Type B pancreatic cell (in vitro differentiated cells): ENCODE measurements at regions not wholly inside any gene's neighbourhood (a gene's known extent, or its start where the extent isn't known, plus 50 kb on each side); places are given as distances from the start of the nearest gene placed in this dataset.

Experiments used
- DNase-seq: peaks from one replicate; pipeline ENCODE4 v3.0.0; 2021; ENCODE audit warnings: mixed read lengths; ENCODE audit not compliant: unreplicated experiment; ENCODE audit errors: extremely low spot score
- H3K27ac Mint-ChIP-seq: 2 replicates; pipeline ENCODE4 v1.8.0; 2021; ENCODE audit warnings: mild to moderate bottlenecking, mixed read lengths
- H3K27me3 Mint-ChIP-seq: 2 replicates; pipeline ENCODE4 v1.8.0; 2021; ENCODE audit warnings: mixed read lengths
- H3K36me3 Mint-ChIP-seq: 2 replicates; pipeline ENCODE4 v1.8.0; 2021; ENCODE audit warnings: mixed read lengths
- H3K4me1 Mint-ChIP-seq: one replicate; pipeline ENCODE4 v1.8.0; 2021; ENCODE audit warnings: mixed read lengths; ENCODE audit not compliant: unreplicated experiment
- H3K4me3 Mint-ChIP-seq: 2 replicates; pipeline ENCODE4 v1.8.0; 2021; ENCODE audit warnings: mild to moderate bottlenecking, mixed read lengths
- H3K9me3 Mint-ChIP-seq: 2 replicates; pipeline ENCODE4 v1.8.0; 2021; ENCODE audit warnings: mixed read lengths
- CTCF ChIP-seq: fragments of 200-600 bp; sonication (generic); conservative IDR thresholded peaks from 2 replicates; pipeline ENCODE4 v1.5.0; 2021; ENCODE audit warnings: antibody characterized with exemption, mild to moderate bottlenecking

- H3K9me3 Mint-ChIP-seq: no peaks in the 10 kb centered on the region
- no peak for DNase-seq
- no peaks in the 10 kb centered on the region for H3K36me3 Mint-ChIP-seq
- peaks cover 5% of the 10 kb centered on the region for H3K27me3 Mint-ChIP-seq
- H3K27ac Mint-ChIP-seq: no peak overlapping the region
- no peak for TF ChIP-seq CTCF
- no peak overlapping the region for H3K4me3 Mint-ChIP-seq
- no peaks in the 10 kb centered on the region for H3K4me1 Mint-ChIP-seq
Measured at GRCh38 chr4:22874334-22874912, 181.7 kb downstream of the GBA3 start.

GRCh38 chr4:22873899-22874298, 181.2 kb downstream of the GBA3 start:
- H3K27ac Mint-ChIP-seq: no peak overlapping the region
- H3K4me1 Mint-ChIP-seq: no peaks in the 10 kb centered on the region
- TF ChIP-seq CTCF: no peak
- H3K36me3 Mint-ChIP-seq: no peaks in the 10 kb centered on the region
- no peak overlapping the region for H3K4me3 Mint-ChIP-seq
- DNase-seq: no peak
- peaks cover 8% of the 10 kb centered on the region for H3K27me3 Mint-ChIP-seq
- no peaks in the 10 kb centered on the region for H3K9me3 Mint-ChIP-seq

GRCh38 chr4:22870847-22871449, 178.2 kb downstream of the GBA3 start:
- no peaks in the 10 kb centered on the region for H3K4me1 Mint-ChIP-seq
- H3K36me3 Mint-ChIP-seq: no peaks in the 10 kb centered on the region
- no peak for DNase-seq
- no peak overlapping the region for H3K4me3 Mint-ChIP-seq
- H3K27ac Mint-ChIP-seq: no peak overlapping the region
- no peaks in the 10 kb centered on the region for H3K9me3 Mint-ChIP-seq
- TF ChIP-seq CTCF: no peak
- peaks cover 5% of the 10 kb centered on the region for H3K27me3 Mint-ChIP-seq

- no peak for DNase-seq
- no peak overlapping the region for H3K4me3 Mint-ChIP-seq
- H3K36me3 Mint-ChIP-seq: no peaks in the 10 kb centered on the region
- H3K27me3 Mint-ChIP-seq: peaks cover 3% of the 10 kb centered on the region
- H3K4me1 Mint-ChIP-seq: no peaks in the 10 kb centered on the region
- no peaks in the 10 kb centered on the region for H3K9me3 Mint-ChIP-seq
- TF ChIP-seq CTCF: no peak
- no peak overlapping the region for H3K27ac Mint-ChIP-seq
Measured at GRCh38 chr4:22869235-22869634, 176.5 kb downstream of the GBA3 start.
